ENCODE measurements at regions not wholly inside any gene's neighbourhood (a gene's known extent, or its start where the extent isn't known, plus 50 kb on each side); places are given as distances from the start of the nearest gene placed in this dataset.
A peak's percentile ranks its signal among the peaks of the same experiment; 100 is the strongest.
"Not testable (repeated sequence)": the region's sequence is repeated elsewhere in the genome, so short reads cannot be mapped to it uniquely, and the experiment has no call there.

GRCh38 chr11:7143908-7144307 lies 55.1 kb downstream of the RBMXL2 start:
- Histone ChIP-seq H3K27me3 (ENCODE audit: insufficient read depth) (no peaks in the 10 kb centered on the region), H3K27ac (ENCODE audit: low read depth in 2 of 2, low read length in 1 of 2) (no peak overlapping the region), H3K79me2 (ENCODE audit: insufficient read depth) (no peaks in the 10 kb centered on the region), H3K9me2 (no peaks in the 10 kb centered on the region), H3K4me2 (no peak overlapping the region), H3K9ac (no peak overlapping the region), H3F3A (replicated peaks; ENCODE audit: insufficient read depth) (no peaks in the 10 kb centered on the region), H3K4me3 (ENCODE audit: low read depth in 2 of 2, low read length in 1 of 2) (no peak overlapping the region), H3K4me1 (ENCODE audit: control insufficient read depth in 1 of 2, insufficient read depth in 2 of 2, low read depth in 1 of 2, low read length in 1 of 2) (no peaks in the 10 kb centered on the region), H2AFZ (ENCODE audit: low read depth) (no peak overlapping the region), H3K9me3 (no peaks in the 10 kb centered on the region), H3K36me3 (replicated peaks in 1 of 2; ENCODE audit: control insufficient read depth in 1 of 2, insufficient read depth in 2 of 2, low read length in 1 of 2) (no peaks in the 10 kb centered on the region), H4K20me1 (ENCODE audit: insufficient read depth) (no peaks in the 10 kb centered on the region)
- ChIA-PET CTCF (interaction anchor here (0.6 to 7.6 kb wide), 33 partner anchors 8 to 1585 kb away, joined by 3 to 95 read pairs (median 4); partner anchors contain the start of gene SYT9), POLR2A (no interaction called here)
- TF ChIP-seq RAD21 (IDR thresholded peaks at IDR 0.05; ENCODE audit: low read length) (peak; percentile 84), ELF1 (IDR thresholded peaks at IDR 0.05) (no peak), SMC3 (IDR thresholded peaks at IDR 0.05; ENCODE audit: low read depth, low read length) (peak; percentile 48; the same call in 1 of the 2 replicates), CTCF (IDR thresholded peaks at IDR 0.05) (peak; percentile 54)
- DNase-seq = no peak
- WGBS (ENCODE audit: low lambda C conversion rate) = 4% methylated on average over 1 of the region's 1 CpG

GRCh38 chr11:7150104-7150503 lies 61.3 kb downstream of the RBMXL2 start:
- H3F3A ChIP-seq (replicated peaks; ENCODE audit: insufficient read depth); H3K4me1 ChIP-seq (ENCODE audit: control insufficient read depth in 1 of 2, insufficient read depth in 2 of 2, low read depth in 1 of 2, low read length in 1 of 2); H3K9ac ChIP-seq; H3K9me3 ChIP-seq; H3K4me2 ChIP-seq; H4K20me1 ChIP-seq (ENCODE audit: insufficient read depth); H2AFZ ChIP-seq (ENCODE audit: low read depth); H3K79me2 ChIP-seq (ENCODE audit: insufficient read depth); DNase-seq; H3K27me3 ChIP-seq (ENCODE audit: insufficient read depth); H3K9me2 ChIP-seq; H3K36me3 ChIP-seq (replicated peaks in 1 of 2; ENCODE audit: control insufficient read depth in 1 of 2, insufficient read depth in 2 of 2, low read length in 1 of 2); POLR2A ChIA-PET; H3K4me3 ChIP-seq (ENCODE audit: low read depth in 2 of 2, low read length in 1 of 2); H3K27ac ChIP-seq (ENCODE audit: low read depth in 2 of 2, low read length in 1 of 2): not testable (repeated sequence)
- WGBS (ENCODE audit: low lambda C conversion rate) = 73% methylated on average over 4 of the region's 4 CpGs
- CTCF ChIA-PET = interaction anchor here (1.0 kb wide), 1 partner anchor 292 kb away, joined by 5 read pairs; no protein-coding TSS in a partner anchor

- Histone ChIP-seq H3K4me3 (ENCODE audit: low read depth in 2 of 2, low read length in 1 of 2) (no peak overlapping the region), H3K9me3 (no peaks in the 10 kb centered on the region), H3K4me2 (no peak overlapping the region), H4K20me1 (ENCODE audit: insufficient read depth) (no peaks in the 10 kb centered on the region), H3K4me1 (ENCODE audit: control insufficient read depth in 1 of 2, insufficient read depth in 2 of 2, low read depth in 1 of 2, low read length in 1 of 2) (peaks cover 0 to 13% of the 10 kb centered on the region in 2 experiments; a peak in 2 of 4 replicates), H2AFZ (ENCODE audit: low read depth) (no peak overlapping the region), H3K79me2 (ENCODE audit: insufficient read depth) (no peaks in the 10 kb centered on the region), H3K36me3 (replicated peaks in 1 of 2; ENCODE audit: control insufficient read depth in 1 of 2, insufficient read depth in 2 of 2, low read length in 1 of 2) (no peaks in the 10 kb centered on the region), H3F3A (replicated peaks; ENCODE audit: insufficient read depth) (no peaks in the 10 kb centered on the region), H3K9me2 (no peaks in the 10 kb centered on the region), H3K27ac (ENCODE audit: low read depth in 2 of 2, low read length in 1 of 2) (peak overlapping the region in 1 of 2 experiments; percentile 76; a peak in 2 of 4 replicates), H3K9ac (no peak overlapping the region), H3K27me3 (ENCODE audit: insufficient read depth) (no peaks in the 10 kb centered on the region)
- ChIA-PET POLR2A (interaction anchor here (0.5 kb wide), 1 partner anchor 357 kb away, joined by 3 read pairs; no protein-coding TSS in a partner anchor), CTCF (interaction anchor here (0.9 to 1.3 kb wide), 4 partner anchors 11 to 416 kb away, joined by 3 to 4 read pairs (median 3); no protein-coding TSS in a partner anchor)
- WGBS (ENCODE audit: low lambda C conversion rate) = 0% methylated on average over 2 of the region's 2 CpGs
- DNase-seq = peak; percentile 57
- TF ChIP-seq GATA2 (CRISPR knock-in tag; IDR thresholded peaks at IDR 0.05) = peak; percentile 28; the same call in 1 of the 2 replicates
- peak in 1 of 2 experiments; percentile 64; a peak in 2 of 4 replicates for TF ChIP-seq EP300 (IDR thresholded peaks at IDR 0.05; ENCODE audit: borderline replicate concordance in 1 of 2, low read depth in 1 of 2, low read length in 1 of 2)
- no peak for TF ChIP-seq SMC3 (IDR thresholded peaks at IDR 0.05; ENCODE audit: low read depth, low read length)
- TF ChIP-seq CHD2 (IDR thresholded peaks at IDR 0.05; ENCODE audit: low read length, partially characterized antibody) = peak; percentile 19
- peak; percentile 39 for TF ChIP-seq PBX3 (IDR thresholded peaks at IDR 0.05)
- TF ChIP-seq TCF12 (IDR thresholded peaks at IDR 0.05) = peak; percentile 60; the same call in 1 of the 2 replicates
These were observed 66.1 kb downstream of the RBMXL2 start for GRCh38 chr11:7154881-7155361.
